Upper lobe of left lung (tissue), 6 donors: ENCODE measurements at regions not wholly inside any gene's neighbourhood (a gene's known extent, or its start where the extent isn't known, plus 50 kb on each side); places are given as distances from the start of the nearest gene placed in this dataset.

Experiments
- ATAC-seq, 2 donors: fragments of 200-7000 bp; cut with Tn5 transposase; one replicate each; pipeline ENCODE4 v1.9.1; 2022; ENCODE audit warnings: mild to moderate bottlenecking in 2 of 2, moderate library complexity in 2 of 2; ENCODE audit not compliant: low FRiP score in 2 of 2
- DNase-seq, 2 donors: peaks; one replicate each; pipeline ENCODE4 v3.0.0-alpha.2; 2019 to 2020
- H3K27ac ChIP-seq, 4 donors: fragments of 200-600 bp; sonication (generic); one replicate each; pipeline ENCODE4 v1.5.1; 2016 to 2019
- H3K27me3 ChIP-seq, 4 donors: fragments of 200-600 bp; sonication (generic); one replicate each; pipeline ENCODE4 v1.5.1; 2017 to 2019
- H3K36me3 ChIP-seq, 4 donors: fragments of 200-600 bp; sonication (generic); one replicate each; pipeline ENCODE4 v1.5.1; 2016 to 2019
- H3K4me1 ChIP-seq, 4 donors: fragments of 200-600 bp; sonication (generic); one replicate each; pipeline ENCODE4 v1.5.1; 2018 to 2019
- H3K4me3 ChIP-seq, 4 donors: fragments of 200-600 bp; sonication (generic); one replicate each; pipeline ENCODE4 v1.5.1; 2017 to 2019; ENCODE audit warnings: mild to moderate bottlenecking in 2 of 4, moderate library complexity in 1 of 4
- H3K9me3 ChIP-seq, 4 donors: fragments of 200-600 bp; sonication (generic); one replicate each; pipeline ENCODE4 v1.5.1; 2018 to 2019
- CTCF ChIP-seq, 6 experiments: fragments of 450-650 bp in 4 of 6; fragments of 200-600 bp in 2 of 6; sonication (generic) in 2 of 6; IDR thresholded peaks; one replicate each; pipeline ENCODE4 v1.5.1; 2016 to 2019; ENCODE audit warnings: antibody characterized with exemption in 6 of 6
- EP300 ChIP-seq, 4 donors: sonication (generic); formaldehyde crosslinking; IDR thresholded peaks; one replicate each; pipeline ENCODE4 v1.5.1; 2017; ENCODE audit warnings: antibody characterized with exemption in 4 of 4, control low read depth in 2 of 4
- POLR2A ChIP-seq, 4 donors: fragments of 450-650 bp; IDR thresholded peaks; one replicate each; pipeline ENCODE4 v1.5.1; 2016 to 2017; ENCODE audit warnings: antibody characterized with exemption in 4 of 4, mild to moderate bottlenecking in 2 of 4
- POLR2AphosphoS5 ChIP-seq, 2 donors: sonication (generic); formaldehyde crosslinking; IDR thresholded peaks; one replicate each; pipeline ENCODE4 v1.5.1; 2017; ENCODE audit warnings: antibody characterized with exemption in 2 of 2
- WGBS, 2 donors: methylation state at CpG; one replicate each; pipeline ENCODE4 v1.1.5; 2017 to 2018; 5-methylcytosine and 5-hydroxymethylcytosine counted together
- donor health status: DM: no; HTN: no; CAD: no; lungs with moderate emphysema.
- donor health status: DM: no; HTN: yes; CAD: no; lungs with severe emphysema.

GRCh38 chr3:24614359-24614758, 119.7 kb upstream of the THRB start:
- DNase-seq (no peak), ATAC-seq (no peak)
- H3K36me3 ChIP-seq: no peaks in the 10 kb centered on the region
- H3K9me3 ChIP-seq: no peaks in the 10 kb centered on the region
- H3K4me3 ChIP-seq: no peak overlapping the region
- H3K4me1 ChIP-seq: no peaks in the 10 kb centered on the region
- WGBS, 2 donors: 73 to 86% methylated on average over 1 of the region's 1 CpG
- no peaks in the 10 kb centered on the region for H3K27me3 ChIP-seq
- H3K27ac ChIP-seq: no peak overlapping the region
- no peak for TF ChIP-seq POLR2AphosphoS5 (IDR thresholded peaks at IDR 0.05)
- no peak for TF ChIP-seq POLR2A (IDR thresholded peaks at IDR 0.05)
- no peak for TF ChIP-seq CTCF (IDR thresholded peaks at IDR 0.05)
- TF ChIP-seq EP300 (IDR thresholded peaks at IDR 0.05): no peak

GRCh38 chr3:24615177-24615576, 120.5 kb upstream of the THRB start:
- no peak overlapping the region for H3K4me3 ChIP-seq
- no peak overlapping the region for H3K27ac ChIP-seq
- H3K36me3 ChIP-seq: no peaks in the 10 kb centered on the region
- ATAC-seq (no peak), DNase-seq (no peak)
- 71 to 74% methylated on average over 2 of the region's 2 CpGs for WGBS, 2 donors
- TF ChIP-seq POLR2A (IDR thresholded peaks at IDR 0.05): no peak
- no peak for TF ChIP-seq CTCF (IDR thresholded peaks at IDR 0.05)
- TF ChIP-seq EP300 (IDR thresholded peaks at IDR 0.05): no peak
- no peaks in the 10 kb centered on the region for H3K9me3 ChIP-seq
- H3K27me3 ChIP-seq: no peaks in the 10 kb centered on the region
- H3K4me1 ChIP-seq: no peaks in the 10 kb centered on the region

- ATAC-seq: no peak
- Histone ChIP-seq H3K27ac (no peak overlapping the region), H3K27me3 (no peaks in the 10 kb centered on the region), H3K4me1 (no peaks in the 10 kb centered on the region), H3K4me3 (no peak overlapping the region), H3K36me3 (no peaks in the 10 kb centered on the region), H3K9me3 (no peaks in the 10 kb centered on the region)
- no peak for TF ChIP-seq CTCF (IDR thresholded peaks at IDR 0.05)
- no peak for TF ChIP-seq POLR2A (IDR thresholded peaks at IDR 0.05)
- TF ChIP-seq EP300 (IDR thresholded peaks at IDR 0.05): no peak
- no peak for TF ChIP-seq POLR2AphosphoS5 (IDR thresholded peaks at IDR 0.05)
- no peak for DNase-seq
- 81 to 87% methylated on average over 1 of the region's 1 CpG for WGBS, 2 donors
Measured at GRCh38 chr3:24616110-24616829, 121.6 kb upstream of the THRB start.

GRCh38 chr3:24622138-24622537, 127.5 kb upstream of the THRB start:
- Histone ChIP-seq H3K27me3 (no peaks in the 10 kb centered on the region), H3K36me3 (no peaks in the 10 kb centered on the region), H3K9me3 (no peaks in the 10 kb centered on the region), H3K4me3 (no peak overlapping the region), H3K27ac (no peak overlapping the region), H3K4me1 (no peaks in the 10 kb centered on the region)
- 80 to 94% methylated on average over 1 of the region's 1 CpG for WGBS, 2 donors
- ATAC-seq (no peak), DNase-seq (no peak)
- TF ChIP-seq EP300 (IDR thresholded peaks at IDR 0.05) (no peak), POLR2A (IDR thresholded peaks at IDR 0.05) (no peak), POLR2AphosphoS5 (IDR thresholded peaks at IDR 0.05) (no peak), CTCF (IDR thresholded peaks at IDR 0.05) (no peak)

- H3K27ac ChIP-seq: no peak overlapping the region
- ATAC-seq (no peak), DNase-seq (no peak)
- no peaks in the 10 kb centered on the region for H3K36me3 ChIP-seq
- H3K27me3 ChIP-seq: no peaks in the 10 kb centered on the region
- H3K4me3 ChIP-seq: no peak overlapping the region
- no peaks in the 10 kb centered on the region for H3K4me1 ChIP-seq
- TF ChIP-seq CTCF (IDR thresholded peaks at IDR 0.05) (no peak), EP300 (IDR thresholded peaks at IDR 0.05) (no peak), POLR2A (IDR thresholded peaks at IDR 0.05) (no peak)
- whole genome bisulfite sequencing, 2 donors: 51 to 70% methylated on average over 3 of the region's 3 CpGs
- no peaks in the 10 kb centered on the region for H3K9me3 ChIP-seq
Measured at GRCh38 chr3:24622696-24623225, 128.1 kb upstream of the THRB start.
